ENCODE measurements at regions not wholly inside any gene's neighbourhood (a gene's known extent, or its start where the extent isn't known, plus 50 kb on each side); places are given as distances from the start of the nearest gene placed in this dataset.

GRCh38 chr1:209500993-209501392, 82.5 kb upstream of the CAMK1G start:
- FAIRE-seq = no peak

GRCh38 chr1:209503196-209503595, 80.3 kb upstream of the CAMK1G start:
- FAIRE-seq = no peak

GRCh38 chr1:209504571-209504970, 78.9 kb upstream of the CAMK1G start:
- FAIRE-seq = no peak

DNA sequence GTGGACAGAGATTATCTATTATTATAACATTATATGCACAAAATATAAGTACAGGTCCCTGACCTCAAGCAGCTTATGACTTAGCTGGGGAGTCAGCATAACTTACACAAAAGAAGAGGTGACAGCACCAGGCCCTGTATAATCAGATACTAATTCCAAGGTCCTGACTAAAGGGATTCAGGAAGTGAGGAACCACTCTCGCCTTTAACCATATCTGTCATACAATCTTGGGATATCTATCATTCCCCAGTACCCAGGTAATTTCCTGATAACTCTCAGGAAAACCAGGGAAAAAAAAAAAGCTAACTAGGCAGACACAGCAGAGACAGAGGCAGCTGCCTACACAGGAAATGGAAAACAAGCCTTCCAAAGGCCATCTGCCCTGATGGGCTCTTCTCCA, 78.5 kb upstream of the CAMK1G start:
- FAIRE-seq = no peak

DNA sequence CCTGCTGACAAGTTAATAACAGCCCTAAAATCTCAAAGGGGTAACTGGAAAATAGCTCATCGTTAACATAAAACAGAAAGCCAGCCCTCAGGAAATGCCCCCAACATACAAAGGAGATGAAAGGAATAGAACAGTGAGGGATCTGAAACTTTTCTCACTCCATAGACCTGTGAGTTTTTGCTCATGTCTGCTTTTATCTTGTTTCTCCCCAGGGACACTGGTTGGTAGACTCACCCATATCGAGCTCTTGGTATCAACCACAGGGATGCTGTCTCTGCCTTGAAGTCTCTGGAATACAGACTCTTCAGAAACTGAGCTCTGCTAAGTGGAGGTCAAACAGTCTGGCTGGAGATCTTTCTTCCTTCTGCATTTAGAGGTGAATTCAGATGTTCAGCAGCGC, 77.4 kb upstream of the CAMK1G start:
- no peak for FAIRE-seq

- no peak for FAIRE-seq
These were observed 74.5 kb upstream of the CAMK1G start for GRCh38 chr1:209509039-209509438.

GRCh38 chr1:209510063-209510462, 73.5 kb upstream of the CAMK1G start:
- no peak for FAIRE-seq

GRCh38 chr1:209511169-209511568, 72.3 kb upstream of the CAMK1G start:
- FAIRE-seq = no peak

GRCh38 chr1:209512821-209513220, 70.7 kb upstream of the CAMK1G start:
- FAIRE-seq = no peak

DNA sequence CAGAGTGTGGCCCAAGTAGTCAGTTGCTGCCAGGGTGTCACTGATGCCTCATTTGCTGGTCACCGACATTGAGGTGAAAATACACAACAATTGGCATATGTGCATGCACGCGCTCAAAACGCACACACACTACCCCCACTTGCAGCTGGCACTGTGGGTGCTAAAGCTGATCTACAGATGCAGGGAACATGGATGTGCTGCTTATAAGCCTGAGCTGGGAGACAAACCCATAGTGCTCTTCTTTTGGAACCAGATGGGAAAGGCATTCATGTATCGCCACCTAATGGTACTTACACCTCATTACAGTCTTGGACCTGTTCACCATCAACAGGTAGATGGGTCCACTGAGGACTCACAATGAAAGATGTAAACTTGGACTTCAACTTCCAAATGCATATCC, 70.3 kb upstream of the CAMK1G start:
- peak; percentile 49 for FAIRE-seq

GRCh38 chr1:209516771-209517680, 66.5 kb upstream of the CAMK1G start:
- no peak for FAIRE-seq

- no peak for FAIRE-seq
These were observed 65.8 kb upstream of the CAMK1G start for GRCh38 chr1:209517681-209518050.

DNA sequence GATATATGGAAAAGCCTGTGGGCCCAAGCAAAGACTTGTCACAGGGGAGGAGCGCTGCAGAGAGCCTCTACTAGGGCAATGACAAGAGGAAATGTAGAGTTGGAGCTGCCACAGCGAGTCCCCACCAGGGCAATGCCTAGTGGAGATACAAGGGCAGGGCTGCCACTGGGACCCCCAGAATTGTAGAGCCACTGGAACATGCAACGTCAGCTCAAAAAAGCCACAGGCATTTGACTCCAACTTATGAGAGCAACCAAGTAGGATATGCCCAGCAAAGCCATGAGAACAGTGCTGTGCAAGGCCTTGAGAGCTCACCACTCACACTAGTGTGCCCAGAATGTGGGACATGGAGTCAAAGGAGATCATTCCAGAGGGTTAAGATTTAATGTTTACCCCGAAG, 63.7 kb upstream of the CAMK1G start:
- no peak for FAIRE-seq

GRCh38 chr1:209522826-209523225, 60.7 kb upstream of the CAMK1G start:
- FAIRE-seq = no peak

GRCh38 chr1:209526137-209526536, 57.4 kb upstream of the CAMK1G start:
- FAIRE-seq = no peak

GRCh38 chr1:209527372-209527771, 56.1 kb upstream of the CAMK1G start:
- FAIRE-seq = no peak

DNA sequence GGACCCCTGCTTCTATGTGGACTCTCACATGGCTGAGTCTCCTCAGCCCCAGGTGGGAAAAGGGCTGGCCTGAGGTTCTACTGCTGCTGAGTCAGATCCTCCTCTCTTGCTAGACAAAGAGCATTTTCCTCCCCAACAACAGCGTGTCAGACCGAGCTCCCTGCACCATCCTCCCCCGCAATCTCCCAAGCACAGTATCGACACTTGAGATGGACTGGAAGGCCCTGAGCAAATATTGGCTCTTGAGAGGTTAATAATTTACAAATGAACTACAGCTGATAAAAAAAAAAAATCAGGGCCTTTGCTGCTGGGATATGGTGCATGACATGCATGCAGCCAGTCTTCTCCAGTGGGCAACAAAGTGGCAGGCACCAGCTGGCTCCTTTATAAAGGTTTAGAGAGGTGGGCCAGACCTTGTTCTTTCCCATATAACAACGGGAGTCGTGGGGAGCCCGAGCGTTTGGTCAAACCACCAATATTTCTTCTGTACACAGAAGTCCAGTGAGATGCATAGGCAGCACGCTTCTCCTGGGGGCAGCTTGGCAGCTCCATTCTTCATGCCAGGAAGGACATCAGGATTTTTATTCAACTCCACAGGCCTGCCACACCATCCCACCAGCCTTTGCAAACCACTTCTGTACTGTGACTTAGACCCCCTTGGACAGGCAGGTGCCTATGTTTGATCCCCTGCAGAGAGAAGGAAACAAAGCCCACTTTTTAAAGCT, 55.4 kb upstream of the CAMK1G start:
- no peak for FAIRE-seq

DNA sequence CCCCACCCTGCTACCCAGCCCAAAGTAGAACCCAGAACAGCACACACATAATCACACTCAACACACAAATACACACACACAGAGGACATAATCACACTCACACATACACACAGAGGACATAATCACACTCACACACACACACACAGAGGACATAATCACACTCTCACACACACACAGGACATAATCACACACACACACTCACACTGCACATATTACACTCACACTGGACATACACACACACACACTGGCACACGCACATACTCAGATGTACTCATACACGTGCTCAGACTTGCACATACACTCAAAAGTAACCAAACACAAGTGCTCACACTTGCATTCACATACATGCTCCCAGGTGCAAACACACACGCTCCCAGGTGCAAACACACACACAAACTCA, 54.3 kb upstream of the CAMK1G start:
- no peak for FAIRE-seq

GRCh38 chr1:209531006-209531405, 52.5 kb upstream of the CAMK1G start:
- no peak for FAIRE-seq

DNA sequence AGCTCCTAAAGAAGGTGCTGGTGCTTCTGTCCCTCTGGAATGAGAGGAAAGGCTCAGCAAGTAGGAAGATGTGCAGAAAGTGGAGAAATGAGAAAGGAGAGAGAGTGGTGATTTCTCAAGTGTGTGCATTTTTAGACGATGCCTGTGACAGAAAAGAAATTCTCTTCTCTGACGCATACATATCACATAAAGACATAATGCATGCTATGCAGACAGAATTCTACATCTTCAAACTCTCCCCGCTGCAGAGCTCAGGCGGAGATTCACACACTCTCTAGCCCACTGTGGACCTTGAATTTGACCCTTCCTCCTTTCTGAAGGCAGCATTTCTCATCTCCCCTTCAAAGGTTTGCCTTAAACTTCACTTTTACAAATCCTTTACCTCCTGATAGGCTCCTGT, 52.0 kb upstream of the CAMK1G start:
- no peak for FAIRE-seq
